ENCODE measurements at regions not wholly inside any gene's neighbourhood (a gene's known extent, or its start where the extent isn't known, plus 50 kb on each side); places are given as distances from the start of the nearest gene placed in this dataset.

DNA sequence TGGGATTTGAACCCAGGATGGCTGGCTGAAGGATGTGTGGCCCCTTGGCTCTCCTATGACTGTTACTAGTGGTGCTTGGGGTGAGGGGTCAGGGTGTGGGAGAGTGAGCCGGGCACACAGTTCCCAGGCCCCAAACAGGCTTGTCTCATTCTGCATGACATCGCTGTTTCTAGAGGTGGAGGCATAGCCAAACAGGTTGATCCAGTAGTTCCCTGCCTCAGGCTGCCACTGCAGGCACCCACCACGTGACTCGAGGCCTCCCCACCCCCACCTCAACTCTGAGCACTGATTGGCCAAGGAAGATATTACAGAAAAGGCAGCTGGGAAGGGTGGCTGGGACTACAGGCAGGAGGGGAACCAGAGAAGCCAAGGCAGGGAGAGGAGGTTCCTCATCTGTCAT, 102.6 kb downstream of the NCOR2 start:
- no TSS peak for BruUV-seq (replicated peaks)
- Mint-ChIP-seq H3K36me3 (ENCODE audit: insufficient read depth, unreplicated experiment) (peaks cover 70% of the 10 kb centered on the region), H3K9me3 (ENCODE audit: low read depth, unreplicated experiment) (no peaks in the 10 kb centered on the region), H3K4me3 (ENCODE audit: low read depth, unreplicated experiment) (no peak overlapping the region), H3K27me3 (ENCODE audit: unreplicated experiment) (no peaks in the 10 kb centered on the region), H3K4me1 (ENCODE audit: low read depth, unreplicated experiment) (peaks cover 4% of the 10 kb centered on the region), H3K27ac (ENCODE audit: unreplicated experiment) (peak overlapping the region; percentile 36)
- CTCF ChIA-PET = no interaction called here
- DNase-seq = no peak
- TF ChIP-seq, protein P1, sequence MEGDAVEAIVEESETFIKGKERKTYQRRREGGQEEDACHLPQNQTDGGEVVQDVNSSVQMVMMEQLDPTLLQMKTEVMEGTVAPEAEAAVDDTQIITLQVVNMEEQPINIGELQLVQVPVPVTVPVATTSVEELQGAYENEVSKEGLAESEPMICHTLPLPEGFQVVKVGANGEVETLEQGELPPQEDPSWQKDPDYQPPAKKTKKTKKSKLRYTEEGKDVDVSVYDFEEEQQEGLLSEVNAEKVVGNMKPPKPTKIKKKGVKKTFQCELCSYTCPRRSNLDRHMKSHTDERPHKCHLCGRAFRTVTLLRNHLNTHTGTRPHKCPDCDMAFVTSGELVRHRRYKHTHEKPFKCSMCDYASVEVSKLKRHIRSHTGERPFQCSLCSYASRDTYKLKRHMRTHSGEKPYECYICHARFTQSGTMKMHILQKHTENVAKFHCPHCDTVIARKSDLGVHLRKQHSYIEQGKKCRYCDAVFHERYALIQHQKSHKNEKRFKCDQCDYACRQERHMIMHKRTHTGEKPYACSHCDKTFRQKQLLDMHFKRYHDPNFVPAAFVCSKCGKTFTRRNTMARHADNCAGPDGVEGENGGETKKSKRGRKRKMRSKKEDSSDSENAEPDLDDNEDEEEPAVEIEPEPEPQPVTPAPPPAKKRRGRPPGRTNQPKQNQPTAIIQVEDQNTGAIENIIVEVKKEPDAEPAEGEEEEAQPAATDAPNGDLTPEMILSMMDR (IDR thresholded peaks at IDR 0.05; ENCODE audit: unreplicated experiment) = no peak
- intact Hi-C loops (cut with micrococcal nuclease; ENCODE audit: unreplicated experiment) = no loop called here

GRCh38 chr12:124464062-124464461, 103.3 kb downstream of the NCOR2 start:
- CTCF ChIA-PET = no interaction called here
- Mint-ChIP-seq H3K27ac (ENCODE audit: unreplicated experiment) (no peak overlapping the region), H3K4me3 (ENCODE audit: low read depth, unreplicated experiment) (no peak overlapping the region)

GRCh38 chr12:124463341-124463921, 104.0 kb downstream of the NCOR2 start:
- Mint-ChIP-seq H3K36me3 (ENCODE audit: insufficient read depth, unreplicated experiment) (peaks cover 73% of the 10 kb centered on the region), H3K27ac (ENCODE audit: unreplicated experiment) (no peak overlapping the region), H3K4me1 (ENCODE audit: low read depth, unreplicated experiment) (peaks cover 18% of the 10 kb centered on the region), H3K9me3 (ENCODE audit: low read depth, unreplicated experiment) (no peaks in the 10 kb centered on the region), H3K4me3 (ENCODE audit: low read depth, unreplicated experiment) (no peak overlapping the region), H3K27me3 (ENCODE audit: unreplicated experiment) (no peaks in the 10 kb centered on the region)
- intact Hi-C loops (cut with micrococcal nuclease; ENCODE audit: unreplicated experiment) = no loop called here
- no peak for DNase-seq
- BruUV-seq (replicated peaks) = no TSS peak
- CTCF ChIA-PET = no interaction called here
- TF ChIP-seq, protein P1 (IDR thresholded peaks at IDR 0.05; ENCODE audit: unreplicated experiment) = no peak

More at GRCh38 chr12:124464062-124464461, 103.3 kb downstream of the NCOR2 start:
- DNase-seq = no peak
- BruUV-seq (replicated peaks) = no TSS peak
- TF ChIP-seq, protein P1 (IDR thresholded peaks at IDR 0.05; ENCODE audit: unreplicated experiment) = no peak
- intact Hi-C loops (cut with micrococcal nuclease; ENCODE audit: unreplicated experiment) = no loop called here
- peaks cover 70% of the 10 kb centered on the region for H3K36me3 Mint-ChIP-seq (ENCODE audit: insufficient read depth, unreplicated experiment)
- no peaks in the 10 kb centered on the region for H3K9me3 Mint-ChIP-seq (ENCODE audit: low read depth, unreplicated experiment)
- H3K27me3 Mint-ChIP-seq (ENCODE audit: unreplicated experiment) = no peaks in the 10 kb centered on the region
- peaks cover 11% of the 10 kb centered on the region for H3K4me1 Mint-ChIP-seq (ENCODE audit: low read depth, unreplicated experiment)

DNA sequence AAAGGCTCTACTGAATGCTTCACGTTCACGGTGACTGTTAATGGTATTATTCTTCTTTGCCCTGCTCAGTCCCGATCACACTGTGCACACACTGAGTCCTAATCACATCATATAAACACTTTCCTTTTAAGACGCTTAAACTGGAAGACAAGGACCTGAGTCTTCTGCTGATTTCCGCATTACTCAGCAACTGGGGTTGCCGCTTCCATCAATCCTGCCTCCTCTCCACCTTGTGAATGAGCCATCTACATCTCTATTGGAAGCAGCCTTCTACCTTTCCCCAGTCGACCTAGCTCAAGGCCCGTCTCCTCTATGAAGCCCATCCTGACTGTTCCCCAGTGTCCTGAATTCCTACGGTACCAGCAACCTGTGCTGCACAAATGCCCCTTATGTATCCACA, 104.7 kb downstream of the NCOR2 start:
- TF ChIP-seq, protein P1 (IDR thresholded peaks at IDR 0.05; ENCODE audit: unreplicated experiment) = no peak
- Mint-ChIP-seq H3K4me1 (ENCODE audit: low read depth, unreplicated experiment) (peaks cover 18% of the 10 kb centered on the region), H3K9me3 (ENCODE audit: low read depth, unreplicated experiment) (no peaks in the 10 kb centered on the region), H3K4me3 (ENCODE audit: low read depth, unreplicated experiment) (no peak overlapping the region), H3K36me3 (ENCODE audit: insufficient read depth, unreplicated experiment) (peaks cover 76% of the 10 kb centered on the region), H3K27me3 (ENCODE audit: unreplicated experiment) (no peaks in the 10 kb centered on the region), H3K27ac (ENCODE audit: unreplicated experiment) (no peak overlapping the region)
- CTCF ChIA-PET = no interaction called here
- no TSS peak for BruUV-seq (replicated peaks)
- no peak for DNase-seq
- intact Hi-C loops (cut with micrococcal nuclease; ENCODE audit: unreplicated experiment) = no loop called here
